ENCODE measurements at regions not wholly inside any gene's neighbourhood (a gene's known extent, or its start where the extent isn't known, plus 50 kb on each side); places are given as distances from the start of the nearest gene placed in this dataset.

DNA sequence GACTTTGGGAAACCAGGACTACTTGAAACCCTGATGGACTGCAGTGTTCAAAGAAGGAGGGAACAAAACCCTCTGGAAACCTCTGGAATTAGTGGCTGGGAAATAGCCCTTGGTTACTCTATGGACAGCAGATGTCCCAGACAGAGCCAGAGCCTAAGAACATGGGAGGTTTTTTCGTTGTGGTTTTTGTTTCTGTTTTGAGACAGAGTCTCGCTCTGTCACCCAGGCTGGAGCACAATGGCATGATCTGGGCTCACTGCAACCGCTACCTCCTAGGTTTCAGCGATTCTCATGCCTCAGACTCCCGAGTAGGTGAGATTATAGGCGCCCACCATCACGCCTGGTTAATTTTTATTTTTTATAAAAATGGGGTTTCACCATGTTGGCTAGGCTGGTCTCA lies 1378.7 kb downstream of the AACS start:
- TF ChIP-seq CTCF (IDR thresholded peaks at IDR 0.05) (no peak), POLR2A (IDR thresholded peaks at IDR 0.05) (no peak)

All from heart left ventricle (tissue), 13 donors.